HEK293 (cell line): ENCODE measurements at regions not wholly inside any gene's neighbourhood (a gene's known extent, or its start where the extent isn't known, plus 50 kb on each side); places are given as distances from the start of the nearest gene placed in this dataset.

Experiments used
- CTCF ChIA-PET: fragments of 350-600 bp; formaldehyde crosslinking; extraction: SDS; loops from one replicate; lab custom pipeline; 2021; ENCODE audit warnings: antibody characterized with exemption; lab: Yijun Ruan, JAX
- POLR2A ChIA-PET: fragments of 300-600 bp; formaldehyde crosslinking; extraction: SDS; loops from one replicate; lab custom pipeline; 2020; ENCODE audit warnings: antibody characterized with exemption, inconsistent platforms; lab: Yijun Ruan, JAX
- H3K27ac ChIP-seq: fragments of 200-500 bp; sonication (Bioruptor generic); 2 replicates; pipeline ENCODE4 v1.5.1; 2014; ENCODE audit warnings: low read depth, low read length, control low read depth, inconsistent platforms; ENCODE audit errors: extremely low read depth
- H3K36me3 ChIP-seq, 2 experiments: fragments of 200-500 bp in 1 of 2; sonication (Bioruptor generic) in 1 of 2; 1 replicate in 1 of 2; 2 replicates in 1 of 2; pipeline ENCODE4 v1.5.1; 2014 to 2017; ENCODE audit warnings: inconsistent platforms in 2 of 2, low read length in 2 of 2; ENCODE audit not compliant: control insufficient read depth in 2 of 2, insufficient read depth in 1 of 2
- H3K4me1 ChIP-seq: fragments of 200-500 bp; sonication (Bioruptor generic); 2 replicates; pipeline ENCODE4 v1.5.1; 2014; ENCODE audit warnings: mild to moderate bottlenecking, low read length, inconsistent platforms; ENCODE audit not compliant: control insufficient read depth, insufficient read depth
- H3K4me3 ChIP-seq: 2 replicates; pipeline ENCODE4 v1.5.1; 2011; ENCODE audit warnings: low read depth, mild to moderate bottlenecking, control low read depth, low read length, moderate library complexity
- H3K9me3 ChIP-seq: fragments of 200-500 bp; sonication (Bioruptor generic); 2 replicates; pipeline ENCODE4 v1.5.1; 2014; ENCODE audit warnings: low read depth, low read length, inconsistent platforms; ENCODE audit not compliant: control insufficient read depth, insufficient read depth
- HOXD13 ChIP-seq: sonication (generic); formaldehyde crosslinking; IDR thresholded peaks from 2 replicates; pipeline ENCODE4 v1.8.0; 2022; ENCODE audit warnings: missing genetic modification reagents, borderline replicate concordance
- PRDM1 ChIP-seq: fragments of 450-650 bp; formaldehyde crosslinking; IDR thresholded peaks from 2 replicates; pipeline ENCODE4; 2016; ENCODE audit warnings: missing biosample characterization, missing genetic modification characterization
- PRDM10 ChIP-seq: fragments of 450-650 bp; formaldehyde crosslinking; IDR thresholded peaks from 2 replicates; pipeline ENCODE4 v1.5.1; 2016; ENCODE audit warnings: missing biosample characterization, missing genetic modification characterization
- PRDM2 ChIP-seq: fragments of 450-650 bp; formaldehyde crosslinking; IDR thresholded peaks from 2 replicates; pipeline ENCODE4 v1.5.1; 2016; ENCODE audit warnings: missing biosample characterization, missing genetic modification characterization, borderline replicate concordance
- REPIN1 ChIP-seq: fragments of 450-650 bp; formaldehyde crosslinking; IDR thresholded peaks from 2 replicates; pipeline ENCODE4 v1.5.1; 2017; ENCODE audit warnings: missing biosample characterization, missing genetic modification characterization, low read depth
- SETDB1 ChIP-seq: IDR thresholded peaks from one replicate; pipeline ENCODE4 v1.6.1; 2017; ENCODE audit warnings: mild to moderate bottlenecking, low read length, moderate library complexity, mixed read lengths; ENCODE audit not compliant: insufficient read length
- WT1 ChIP-seq: fragments of 450-650 bp; formaldehyde crosslinking; IDR thresholded peaks from 2 replicates; pipeline ENCODE4 v1.5.1; 2016; ENCODE audit warnings: missing biosample characterization, missing genetic modification characterization
- YY2 ChIP-seq: fragments of 450-650 bp; formaldehyde crosslinking; IDR thresholded peaks from 2 replicates; pipeline ENCODE4 v1.5.1; 2016; ENCODE audit warnings: missing biosample characterization, missing genetic modification characterization
- ZBTB1 ChIP-seq: fragments of 450-650 bp; formaldehyde crosslinking; IDR thresholded peaks from 2 replicates; pipeline ENCODE4 v1.5.1; 2016; ENCODE audit warnings: missing biosample characterization, missing genetic modification characterization
- ZBTB17 ChIP-seq: fragments of 450-650 bp; formaldehyde crosslinking; IDR thresholded peaks from 2 replicates; pipeline ENCODE4 v1.5.1; 2016; ENCODE audit warnings: missing biosample characterization, missing genetic modification characterization
- ZBTB20 ChIP-seq: fragments of 450-650 bp; formaldehyde crosslinking; IDR thresholded peaks from 2 replicates; pipeline ENCODE4 v1.5.1; 2016; ENCODE audit warnings: missing biosample characterization, missing genetic modification characterization
- ZBTB44 ChIP-seq: fragments of 450-650 bp; IDR thresholded peaks from 2 replicates; pipeline ENCODE4 v1.5.1; 2018; ENCODE audit warnings: missing biosample characterization, mild to moderate bottlenecking, missing genetic modification characterization
- ZNF23 ChIP-seq: fragments of 450-650 bp; formaldehyde crosslinking; IDR thresholded peaks from 2 replicates; pipeline ENCODE4 v1.5.1; 2016; ENCODE audit warnings: missing biosample characterization, missing genetic modification characterization, borderline replicate concordance
- ZNF24 ChIP-seq: fragments of 450-650 bp; formaldehyde crosslinking; IDR thresholded peaks from 2 replicates; pipeline ENCODE4 v1.5.1; 2016; ENCODE audit warnings: missing biosample characterization, missing genetic modification characterization
- ZNF248 ChIP-seq: fragments of 450-650 bp; formaldehyde crosslinking; IDR thresholded peaks from 2 replicates; pipeline ENCODE4 v1.5.1; 2017; ENCODE audit warnings: missing biosample characterization, missing genetic modification characterization
- ZNF350 ChIP-seq: fragments of 450-650 bp; formaldehyde crosslinking; IDR thresholded peaks from 2 replicates; pipeline ENCODE4 v1.5.0; 2017; ENCODE audit warnings: missing biosample characterization, mild to moderate bottlenecking, missing genetic modification characterization
- ZNF366 ChIP-seq: fragments of 450-650 bp; formaldehyde crosslinking; conservative IDR thresholded peaks from 2 replicates; pipeline ENCODE4 v1.5.1; 2016; ENCODE audit warnings: missing biosample characterization, missing genetic modification characterization
- ZNF426 ChIP-seq: fragments of 450-650 bp; formaldehyde crosslinking; IDR thresholded peaks from 2 replicates; pipeline ENCODE4 v1.5.1; 2017; ENCODE audit warnings: missing biosample characterization, missing genetic modification characterization, mild to moderate bottlenecking, inconsistent platforms, moderate library complexity
- ZNF580 ChIP-seq: fragments of 450-650 bp; formaldehyde crosslinking; IDR thresholded peaks from 2 replicates; pipeline ENCODE4 v1.5.1; 2016; ENCODE audit warnings: missing biosample characterization, missing genetic modification characterization
- ZNF600 ChIP-seq: fragments of 450-650 bp; formaldehyde crosslinking; IDR thresholded peaks from 2 replicates; pipeline ENCODE4 v1.5.1; 2016; ENCODE audit warnings: missing biosample characterization, missing genetic modification characterization
- ZNF654 ChIP-seq: fragments of 450-650 bp; formaldehyde crosslinking; IDR thresholded peaks from 2 replicates; pipeline ENCODE4 v1.5.1; 2016; ENCODE audit warnings: low read depth, missing biosample characterization, missing genetic modification characterization
- ZNF660 ChIP-seq: fragments of 450-650 bp; IDR thresholded peaks from 2 replicates; pipeline ENCODE4 v1.5.1; 2018; ENCODE audit warnings: missing biosample characterization, mild to moderate bottlenecking, missing genetic modification characterization
- ZNF704 ChIP-seq: fragments of 450-650 bp; formaldehyde crosslinking; IDR thresholded peaks from 2 replicates; pipeline ENCODE4 v1.5.1; 2016; ENCODE audit warnings: missing biosample characterization, missing genetic modification characterization
- ZNF747 ChIP-seq: fragments of 450-650 bp; formaldehyde crosslinking; IDR thresholded peaks from 2 replicates; pipeline ENCODE4 v1.5.1; 2016; ENCODE audit warnings: missing biosample characterization, missing genetic modification characterization

GRCh38 chr6:144482142-144482541 lies 197.0 kb downstream of the UTRN start:
- no peak overlapping the region for H3K4me3 ChIP-seq
- CTCF ChIA-PET = interaction anchor here (0.6 to 3.1 kb wide), 20 partner anchors 8 to 906 kb away, joined by 3 to 16 read pairs (median 4); no protein-coding TSS in a partner anchor
- no peaks in the 10 kb centered on the region for H3K9me3 ChIP-seq
- TF ChIP-seq ZNF248 (tag by site-specific recombination) (no peak), ZNF654 (tag by site-specific recombination) (peak; percentile 75), ZNF600 (tag by site-specific recombination) (0 out of 2 replicates have a peak, but pooled peaks have one; percentile 12), ZBTB44 (tag by site-specific recombination) (no peak), ZBTB20 (no peak), ZBTB17 (tag by site-specific recombination) (peak; percentile 28; the same call in 1 of the 2 replicates), ZNF660 (tag by site-specific recombination) (peak; percentile 47; the same call in 1 of the 2 replicates), HOXD13 (no peak), ZNF366 (peak; percentile 63), REPIN1 (tag by site-specific recombination) (peak; percentile 97), PRDM1 (tag by site-specific recombination) (peak; percentile 84), ZNF24 (tag by site-specific recombination) (no peak)
- H3K4me1 ChIP-seq = no peaks in the 10 kb centered on the region
- POLR2A ChIA-PET = interaction anchor here (0.6 to 0.8 kb wide), 2 partner anchors 195 to 196 kb away, joined by 3 to 4 read pairs; no protein-coding TSS in a partner anchor
- H3K27ac ChIP-seq = no peak overlapping the region
- peaks cover 5 to 23% of the 10 kb centered on the region in 2 experiments for H3K36me3 ChIP-seq

- Histone ChIP-seq H3K36me3 (peaks cover 20 to 32% of the 10 kb centered on the region in 2 experiments), H3K27ac (no peak overlapping the region), H3K4me1 (no peaks in the 10 kb centered on the region), H3K9me3 (no peaks in the 10 kb centered on the region), H3K4me3 (no peak overlapping the region)
- CTCF ChIA-PET = no interaction called here
- POLR2A ChIA-PET = no interaction called here
- TF ChIP-seq ZNF350 (tag by site-specific recombination) = no peak
- no peak for TF ChIP-seq SETDB1
- no peak for TF ChIP-seq PRDM10
- TF ChIP-seq ZNF23 (tag by site-specific recombination) = no peak
- TF ChIP-seq ZNF426 (tag by site-specific recombination) = no peak
- no peak for TF ChIP-seq ZNF580 (tag by site-specific recombination)
- no peak for TF ChIP-seq ZNF747 (tag by site-specific recombination)
- no peak for TF ChIP-seq ZNF704 (tag by site-specific recombination)
- TF ChIP-seq WT1 (tag by site-specific recombination) = no peak
- no peak for TF ChIP-seq YY2 (tag by site-specific recombination)
- no peak for TF ChIP-seq ZBTB1 (tag by site-specific recombination)
- no peak for TF ChIP-seq PRDM2
Observed at GRCh38 chr6:144485531-144485930, 200.4 kb downstream of the UTRN start.
